CD1c-positive myeloid dendritic cell (primary cell): ENCODE measurements at regions not wholly inside any gene's neighbourhood (a gene's known extent, or its start where the extent isn't known, plus 50 kb on each side); places are given as distances from the start of the nearest gene placed in this dataset.

Source experiments
- DNase-seq: peaks from one replicate; pipeline ENCODE4 v3.0.0-alpha.2; 2016; ENCODE audit errors: extremely low spot score

- no peak for DNase-seq
Observed at GRCh38 chr4:108567831-108568230, 52.5 kb upstream of the RPL34 start.

- no peak for DNase-seq
Observed at GRCh38 chr4:108561116-108561515, 59.3 kb upstream of the RPL34 start.

- no peak for DNase-seq
Observed at GRCh38 chr4:108560616-108561015, 59.8 kb upstream of the RPL34 start.

- DNase-seq, result no peak
Observed at GRCh38 chr4:108559911-108560310, 60.5 kb upstream of the RPL34 start.

GRCh38 chr4:108559068-108559793 is 61.1 kb upstream of the RPL34 start:
- DNase-seq, result no peak

GRCh38 chr4:108556588-108557200 is 63.7 kb upstream of the RPL34 start:
- no peak for DNase-seq

- DNase-seq, result no peak
Observed at GRCh38 chr4:108556166-108556565, 64.2 kb upstream of the RPL34 start.

GRCh38 chr4:108555701-108556100 is 64.7 kb upstream of the RPL34 start:
- DNase-seq, result no peak

GRCh38 chr4:108547682-108548081 is 72.7 kb upstream of the RPL34 start:
- no peak for DNase-seq

- DNase-seq, result no peak
Observed at GRCh38 chr4:108546728-108547127, 73.6 kb upstream of the RPL34 start.

- DNase-seq, result peak; percentile 22
Observed at GRCh38 chr4:108544481-108544880, 75.9 kb upstream of the RPL34 start.

GRCh38 chr4:108543359-108543968 is 76.9 kb upstream of the RPL34 start:
- DNase-seq, result no peak

GRCh38 chr4:108540536-108540935 is 79.8 kb upstream of the RPL34 start:
- no peak for DNase-seq

- DNase-seq, result no peak
Observed at GRCh38 chr4:108536577-108536976, 83.8 kb upstream of the RPL34 start.

GRCh38 chr4:108535757-108536156 is 84.6 kb upstream of the RPL34 start:
- no peak for DNase-seq

- no peak for DNase-seq
Observed at GRCh38 chr4:108533876-108534275, 86.5 kb upstream of the RPL34 start.

- DNase-seq, result no peak
Observed at GRCh38 chr4:108533245-108533844, 87.0 kb upstream of the RPL34 start.

GRCh38 chr4:108532738-108533137 is 87.6 kb upstream of the RPL34 start:
- DNase-seq, result no peak

- DNase-seq, result no peak
Observed at GRCh38 chr4:108532187-108532586, 88.2 kb upstream of the RPL34 start.

- DNase-seq, result no peak
Observed at GRCh38 chr4:108531461-108531860, 88.9 kb upstream of the RPL34 start.

GRCh38 chr4:108529984-108530905 is 90.1 kb upstream of the RPL34 start:
- no peak for DNase-seq

GRCh38 chr4:108529102-108529501 is 91.3 kb upstream of the RPL34 start:
- DNase-seq, result no peak
